ENCODE measurements at regions not wholly inside any gene's neighbourhood (a gene's known extent, or its start where the extent isn't known, plus 50 kb on each side); places are given as distances from the start of the nearest gene placed in this dataset.
A peak's percentile ranks its signal among the peaks of the same experiment; 100 is the strongest.
"Not testable (repeated sequence)": the region's sequence is repeated elsewhere in the genome, so short reads cannot be mapped to it uniquely, and the experiment has no call there.

DNA sequence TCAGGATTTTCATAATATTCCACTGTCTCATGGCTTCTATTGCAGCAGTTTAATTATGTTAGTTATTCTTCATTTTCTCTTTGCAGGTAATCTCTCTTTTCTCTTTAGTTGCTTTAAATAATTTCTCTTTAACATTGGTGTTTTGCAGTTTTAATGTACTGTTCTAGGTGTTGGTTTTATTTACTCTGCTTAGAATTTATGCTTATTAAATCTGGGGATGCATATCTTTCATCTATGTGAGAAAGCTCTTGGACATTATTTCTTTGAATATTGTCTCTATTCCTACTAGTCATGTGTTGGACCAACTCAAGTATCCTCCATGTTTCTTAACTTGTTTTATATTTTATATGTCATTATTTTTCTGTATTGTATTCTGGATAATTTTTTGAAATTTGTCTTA lies 218.7 kb upstream of the TUT7 start:
- DNase-seq (ENCODE audit: low read depth): no peak
- TF ChIP-seq, protein P1, sequence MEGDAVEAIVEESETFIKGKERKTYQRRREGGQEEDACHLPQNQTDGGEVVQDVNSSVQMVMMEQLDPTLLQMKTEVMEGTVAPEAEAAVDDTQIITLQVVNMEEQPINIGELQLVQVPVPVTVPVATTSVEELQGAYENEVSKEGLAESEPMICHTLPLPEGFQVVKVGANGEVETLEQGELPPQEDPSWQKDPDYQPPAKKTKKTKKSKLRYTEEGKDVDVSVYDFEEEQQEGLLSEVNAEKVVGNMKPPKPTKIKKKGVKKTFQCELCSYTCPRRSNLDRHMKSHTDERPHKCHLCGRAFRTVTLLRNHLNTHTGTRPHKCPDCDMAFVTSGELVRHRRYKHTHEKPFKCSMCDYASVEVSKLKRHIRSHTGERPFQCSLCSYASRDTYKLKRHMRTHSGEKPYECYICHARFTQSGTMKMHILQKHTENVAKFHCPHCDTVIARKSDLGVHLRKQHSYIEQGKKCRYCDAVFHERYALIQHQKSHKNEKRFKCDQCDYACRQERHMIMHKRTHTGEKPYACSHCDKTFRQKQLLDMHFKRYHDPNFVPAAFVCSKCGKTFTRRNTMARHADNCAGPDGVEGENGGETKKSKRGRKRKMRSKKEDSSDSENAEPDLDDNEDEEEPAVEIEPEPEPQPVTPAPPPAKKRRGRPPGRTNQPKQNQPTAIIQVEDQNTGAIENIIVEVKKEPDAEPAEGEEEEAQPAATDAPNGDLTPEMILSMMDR (IDR thresholded peaks at IDR 0.05; ENCODE audit: insufficient read depth, low read depth, low read length, missing control alignments): no peak
- no peak overlapping the region for H3K4me3 ChIP-seq (ENCODE audit: low read length)

DNA sequence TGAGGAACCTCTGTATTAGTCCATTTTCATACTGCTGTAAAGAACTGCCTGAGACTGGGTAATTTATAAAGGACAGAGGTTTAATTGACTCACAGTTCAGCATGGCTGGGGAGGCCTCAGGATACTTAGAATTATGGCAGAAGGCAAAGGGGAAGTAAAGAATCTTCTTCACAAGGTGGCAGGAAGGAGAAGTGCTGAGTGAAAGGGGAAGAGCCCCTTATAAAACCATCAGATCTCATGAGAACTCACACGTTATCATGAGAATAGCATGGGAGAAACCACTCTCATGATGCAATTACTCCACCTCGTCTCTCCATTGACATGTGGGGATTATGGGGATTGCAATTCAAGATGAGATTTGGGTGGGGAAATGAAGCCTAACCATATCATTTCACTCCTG lies 211.4 kb upstream of the TUT7 start:
- not testable (repeated sequence) for DNase-seq (ENCODE audit: low read depth); H3K4me3 ChIP-seq (ENCODE audit: low read length)

DNA sequence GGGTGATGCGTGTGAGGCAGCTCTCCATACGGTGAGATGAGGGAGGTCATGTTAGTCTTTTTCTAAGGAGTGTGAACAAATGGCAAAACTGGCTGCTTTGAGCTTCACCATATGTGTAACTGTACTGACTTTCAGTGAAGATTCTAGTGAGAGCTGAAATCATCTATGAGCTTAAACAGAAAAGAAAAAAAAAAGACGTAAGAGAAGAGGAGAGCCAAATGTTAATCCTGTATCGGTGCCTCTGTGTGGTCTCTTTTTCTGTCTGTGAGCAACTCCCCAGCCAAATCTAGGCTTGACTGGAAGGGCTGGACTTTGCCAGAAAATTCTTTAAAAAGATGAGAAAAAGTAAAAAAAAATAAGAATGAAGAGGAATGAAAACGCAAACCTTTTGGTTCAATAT lies 209.7 kb upstream of the TUT7 start:
- TF ChIP-seq, protein P1 (IDR thresholded peaks at IDR 0.05; ENCODE audit: insufficient read depth, low read depth, low read length, missing control alignments): no peak
- DNase-seq (ENCODE audit: low read depth): no peak
- H3K4me3 ChIP-seq (ENCODE audit: low read length): no peak overlapping the region

DNA sequence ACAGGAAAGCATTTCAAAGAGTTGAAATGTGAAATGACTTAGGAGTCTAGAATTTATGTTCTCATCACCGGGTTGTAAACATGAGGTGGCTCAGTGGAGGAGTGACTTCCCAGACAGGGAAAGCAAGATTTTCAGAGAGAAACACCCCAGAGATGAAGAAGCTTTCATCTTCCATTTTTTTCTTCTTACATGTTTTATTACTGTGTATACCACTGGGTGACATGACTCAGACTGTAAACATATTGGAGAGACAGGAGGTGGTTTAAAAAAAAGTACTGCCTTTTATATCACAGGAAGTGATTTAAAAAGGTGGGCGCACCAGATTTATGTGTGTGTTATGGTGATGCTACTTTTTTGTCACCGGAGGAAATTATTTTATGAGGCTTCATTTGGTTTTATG lies 209.1 kb upstream of the TUT7 start:
- peak; percentile 64 for DNase-seq (ENCODE audit: low read depth)
- no peak overlapping the region for H3K4me3 ChIP-seq (ENCODE audit: low read length)
- TF ChIP-seq, protein P1 (IDR thresholded peaks at IDR 0.05; ENCODE audit: insufficient read depth, low read depth, low read length, missing control alignments): no peak

DNA sequence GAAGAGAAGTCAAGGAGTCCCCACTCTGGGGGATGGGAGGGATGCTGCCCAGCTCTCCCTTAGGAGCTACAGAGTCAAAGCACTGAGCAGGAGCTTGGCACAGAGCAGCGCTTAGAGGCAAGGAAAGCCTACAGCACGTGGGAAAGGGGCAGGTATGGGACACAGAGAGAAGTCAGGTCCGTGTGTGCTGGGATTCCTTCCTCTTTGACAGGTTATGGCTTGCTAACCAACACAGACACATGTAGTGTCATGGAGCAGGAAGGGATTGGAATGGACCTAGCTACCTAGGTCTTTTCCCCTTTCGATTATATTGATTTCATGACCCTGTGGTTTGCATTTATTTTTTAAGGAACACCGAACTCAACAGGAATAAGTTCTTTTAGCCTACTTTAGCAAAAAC lies 208.5 kb upstream of the TUT7 start:
- no peak overlapping the region for H3K4me3 ChIP-seq (ENCODE audit: low read length)
- DNase-seq (ENCODE audit: low read depth): peak; percentile 60
- TF ChIP-seq, protein P1 (IDR thresholded peaks at IDR 0.05; ENCODE audit: insufficient read depth, low read depth, low read length, missing control alignments): no peak

DNA sequence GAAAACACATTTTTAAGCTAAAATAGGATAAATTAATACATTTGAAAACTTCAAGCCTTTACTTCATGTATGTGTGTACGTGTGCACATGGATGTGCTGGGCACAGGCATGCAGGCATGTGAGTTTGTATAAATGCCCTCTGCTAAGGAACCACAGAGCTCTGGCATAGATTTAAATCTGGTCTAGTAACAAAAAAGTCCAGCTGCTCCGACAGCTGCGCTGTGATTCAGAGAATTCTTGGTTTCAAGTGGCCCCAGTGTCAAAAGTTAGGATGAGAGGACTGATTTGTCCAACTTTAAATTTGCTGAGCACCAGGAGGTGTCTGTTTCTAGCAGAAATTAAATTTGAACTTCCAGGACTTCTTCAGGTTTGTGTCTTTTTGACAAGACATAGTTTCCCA lies 203.7 kb upstream of the TUT7 start:
- TF ChIP-seq, protein P1 (IDR thresholded peaks at IDR 0.05; ENCODE audit: insufficient read depth, low read depth, low read length, missing control alignments): no peak
- H3K4me3 ChIP-seq (ENCODE audit: low read length): no peak overlapping the region
- DNase-seq (ENCODE audit: low read depth): no peak

DNA sequence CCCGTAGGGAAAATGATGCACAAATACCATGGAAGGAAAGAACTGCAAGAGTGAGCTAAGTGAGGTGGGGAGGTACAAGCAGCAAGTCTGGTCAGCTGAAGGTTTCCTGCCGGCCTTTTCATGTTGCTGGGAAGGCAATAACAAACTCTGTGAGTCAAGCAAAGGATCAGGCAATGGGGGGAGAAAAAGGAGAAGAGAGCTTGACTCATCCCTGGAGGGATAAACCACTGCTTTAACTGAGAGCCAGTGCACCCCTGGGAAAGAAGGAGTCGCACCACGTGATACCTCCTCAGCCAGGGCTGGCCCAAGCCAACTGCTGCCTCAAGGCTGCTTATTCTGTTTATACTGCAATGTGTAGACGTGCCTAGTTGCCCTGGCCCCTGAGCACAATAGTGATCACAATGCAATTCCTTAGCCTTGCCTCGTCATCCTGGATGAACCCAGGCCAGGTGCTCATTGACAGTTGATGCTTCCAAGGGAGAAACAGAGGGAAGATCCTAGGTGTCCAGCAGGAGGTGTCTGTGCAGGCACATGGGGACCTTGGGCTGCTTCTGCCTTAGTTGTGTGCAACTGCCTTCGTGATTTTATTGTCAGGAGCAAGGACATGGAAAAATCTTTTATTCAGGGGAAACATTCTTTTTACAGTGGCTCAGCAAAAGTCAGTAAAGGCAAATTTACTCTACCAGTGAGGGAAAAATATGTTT lies 203.0 kb upstream of the TUT7 start:
- TF ChIP-seq, protein P1 (IDR thresholded peaks at IDR 0.05; ENCODE audit: insufficient read depth, low read depth, low read length, missing control alignments): no peak
- H3K4me3 ChIP-seq (ENCODE audit: low read length): no peak overlapping the region
- DNase-seq (ENCODE audit: low read depth): peak; percentile 88

Data from epithelial cell of esophagus (primary cell).